ENCODE measurements at regions not wholly inside any gene's neighbourhood (a gene's known extent, or its start where the extent isn't known, plus 50 kb on each side); places are given as distances from the start of the nearest gene placed in this dataset.

GRCh38 chr7:155944901-155945300, 132.6 kb upstream of the SHH start:
- DNase-seq = no peak
- TF ChIP-seq CTCF (IDR thresholded peaks at IDR 0.05; ENCODE audit: low read depth, low read length, missing control alignments) = no peak
- Histone ChIP-seq H3K27ac (no peak overlapping the region), H3K4me3 (ENCODE audit: low read depth, low read length) (no peak overlapping the region), H3K27me3 (replicated peaks) (no peaks in the 10 kb centered on the region), H3K36me3 (replicated peaks) (no peaks in the 10 kb centered on the region)
- in situ Hi-C loops (cut with HindIII; ENCODE audit: low pct_ligation_motif_present, low sequenced_read_pairs) = no loop called here

GRCh38 chr7:155943251-155943899, 131.1 kb upstream of the SHH start:
- H3K36me3 ChIP-seq (replicated peaks) = no peaks in the 10 kb centered on the region
- in situ Hi-C loops (cut with HindIII; ENCODE audit: low pct_ligation_motif_present, low sequenced_read_pairs) = no loop called here
- no peak for DNase-seq
- no peak for TF ChIP-seq CTCF (IDR thresholded peaks at IDR 0.05; ENCODE audit: low read depth, low read length, missing control alignments)
- H3K4me3 ChIP-seq (ENCODE audit: low read depth, low read length) = no peak overlapping the region
- no peak overlapping the region for H3K27ac ChIP-seq
- H3K27me3 ChIP-seq (replicated peaks) = no peaks in the 10 kb centered on the region

GRCh38 chr7:155942226-155942950, 130.1 kb upstream of the SHH start:
- DNase-seq = no peak
- in situ Hi-C loops (cut with HindIII; ENCODE audit: low pct_ligation_motif_present, low sequenced_read_pairs) = no loop called here
- H3K27ac ChIP-seq = no peak overlapping the region
- no peaks in the 10 kb centered on the region for H3K36me3 ChIP-seq (replicated peaks)
- TF ChIP-seq CTCF (IDR thresholded peaks at IDR 0.05; ENCODE audit: low read depth, low read length, missing control alignments) = no peak
- H3K4me3 ChIP-seq (ENCODE audit: low read depth, low read length) = no peak overlapping the region
- H3K27me3 ChIP-seq (replicated peaks) = peaks cover 2% of the 10 kb centered on the region

- in situ Hi-C loops (cut with HindIII; ENCODE audit: low pct_ligation_motif_present, low sequenced_read_pairs) = no loop called here
- Histone ChIP-seq H3K4me3 (ENCODE audit: low read depth, low read length) (no peak overlapping the region), H3K36me3 (replicated peaks) (no peaks in the 10 kb centered on the region), H3K27me3 (replicated peaks) (peaks cover 2% of the 10 kb centered on the region), H3K27ac (no peak overlapping the region)
- no peak for TF ChIP-seq CTCF (IDR thresholded peaks at IDR 0.05; ENCODE audit: low read depth, low read length, missing control alignments)
- no peak for DNase-seq
Observed at GRCh38 chr7:155941688-155942087, 129.4 kb upstream of the SHH start.

- H3K27me3 ChIP-seq (replicated peaks) = peaks cover 2% of the 10 kb centered on the region
- no peak overlapping the region for H3K4me3 ChIP-seq (ENCODE audit: low read depth, low read length)
- no peak for DNase-seq
- no peak for TF ChIP-seq CTCF (IDR thresholded peaks at IDR 0.05; ENCODE audit: low read depth, low read length, missing control alignments)
- in situ Hi-C loops (cut with HindIII; ENCODE audit: low pct_ligation_motif_present, low sequenced_read_pairs) = no loop called here
- H3K36me3 ChIP-seq (replicated peaks) = no peaks in the 10 kb centered on the region
- no peak overlapping the region for H3K27ac ChIP-seq
Observed at GRCh38 chr7:155939350-155939749, 127.1 kb upstream of the SHH start.

All from brain microvascular endothelial cell (primary cell).